ENCODE measurements at regions not wholly inside any gene's neighbourhood (a gene's known extent, or its start where the extent isn't known, plus 50 kb on each side); places are given as distances from the start of the nearest gene placed in this dataset.

DNA sequence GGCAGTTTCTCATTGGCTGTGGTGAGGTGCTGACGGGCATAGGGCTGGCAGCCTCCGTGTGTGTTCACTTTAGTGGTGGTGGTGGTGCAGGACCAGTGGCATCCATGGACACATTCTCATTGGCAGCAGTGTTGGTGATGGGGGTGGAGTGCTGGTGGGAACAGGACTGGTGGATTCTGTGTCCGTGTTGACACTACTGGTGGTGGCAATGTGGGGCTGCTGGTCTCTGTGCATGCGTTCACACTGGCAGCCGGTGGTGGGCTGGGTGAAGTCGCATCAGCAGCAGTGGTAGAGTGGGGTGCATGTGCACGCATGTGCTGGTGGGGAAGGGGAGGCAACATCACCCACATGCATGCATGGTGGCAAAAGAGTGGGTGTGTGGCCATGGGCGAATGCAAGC is 1471.4 kb upstream of the PCDH20 start:
- H3K4me1 Mint-ChIP-seq: no peaks in the 10 kb centered on the region
- no peak for DNase-seq (ENCODE audit: low spot score)
- no peaks in the 10 kb centered on the region for H3K27me3 Mint-ChIP-seq (ENCODE audit: low read depth)
- peaks cover 18% of the 10 kb centered on the region for H3K9me3 Mint-ChIP-seq
- no peak overlapping the region for H3K27ac Mint-ChIP-seq
- ChIA-PET CTCF (no interaction called here), POLR2A (no interaction called here)
- TF ChIP-seq, protein P1, sequence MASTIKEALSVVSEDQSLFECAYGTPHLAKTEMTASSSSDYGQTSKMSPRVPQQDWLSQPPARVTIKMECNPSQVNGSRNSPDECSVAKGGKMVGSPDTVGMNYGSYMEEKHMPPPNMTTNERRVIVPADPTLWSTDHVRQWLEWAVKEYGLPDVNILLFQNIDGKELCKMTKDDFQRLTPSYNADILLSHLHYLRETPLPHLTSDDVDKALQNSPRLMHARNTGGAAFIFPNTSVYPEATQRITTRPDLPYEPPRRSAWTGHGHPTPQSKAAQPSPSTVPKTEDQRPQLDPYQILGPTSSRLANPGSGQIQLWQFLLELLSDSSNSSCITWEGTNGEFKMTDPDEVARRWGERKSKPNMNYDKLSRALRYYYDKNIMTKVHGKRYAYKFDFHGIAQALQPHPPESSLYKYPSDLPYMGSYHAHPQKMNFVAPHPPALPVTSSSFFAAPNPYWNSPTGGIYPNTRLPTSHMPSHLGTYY (CRISPR knock-in tag; IDR thresholded peaks at IDR 0.05): no peak
- TF ChIP-seq NR2C2 (CRISPR knock-in tag; IDR thresholded peaks at IDR 0.05) (no peak), GTF2I (CRISPR knock-in tag; conservative IDR thresholded peaks at IDR 0.05) (no peak), TEAD4 (CRISPR knock-in tag; IDR thresholded peaks at IDR 0.05) (no peak), ZNF317 (CRISPR knock-in tag; IDR thresholded peaks at IDR 0.05; ENCODE audit: borderline replicate concordance, low read depth) (no peak), NFE2L1 (CRISPR knock-in tag; IDR thresholded peaks at IDR 0.05) (no peak), FOXP1 (CRISPR knock-in tag; IDR thresholded peaks at IDR 0.05; ENCODE audit: borderline replicate concordance) (no peak)
- TF ChIP-seq, protein P2, sequence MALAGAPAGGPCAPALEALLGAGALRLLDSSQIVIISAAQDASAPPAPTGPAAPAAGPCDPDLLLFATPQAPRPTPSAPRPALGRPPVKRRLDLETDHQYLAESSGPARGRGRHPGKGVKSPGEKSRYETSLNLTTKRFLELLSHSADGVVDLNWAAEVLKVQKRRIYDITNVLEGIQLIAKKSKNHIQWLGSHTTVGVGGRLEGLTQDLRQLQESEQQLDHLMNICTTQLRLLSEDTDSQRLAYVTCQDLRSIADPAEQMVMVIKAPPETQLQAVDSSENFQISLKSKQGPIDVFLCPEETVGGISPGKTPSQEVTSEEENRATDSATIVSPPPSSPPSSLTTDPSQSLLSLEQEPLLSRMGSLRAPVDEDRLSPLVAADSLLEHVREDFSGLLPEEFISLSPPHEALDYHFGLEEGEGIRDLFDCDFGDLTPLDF (CRISPR knock-in tag; IDR thresholded peaks at IDR 0.05): no peak
- TF ChIP-seq, protein P3, sequence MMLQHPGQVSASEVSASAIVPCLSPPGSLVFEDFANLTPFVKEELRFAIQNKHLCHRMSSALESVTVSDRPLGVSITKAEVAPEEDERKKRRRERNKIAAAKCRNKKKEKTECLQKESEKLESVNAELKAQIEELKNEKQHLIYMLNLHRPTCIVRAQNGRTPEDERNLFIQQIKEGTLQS (CRISPR knock-in tag; conservative IDR thresholded peaks at IDR 0.05): no peak
- TF ChIP-seq, protein P4, sequence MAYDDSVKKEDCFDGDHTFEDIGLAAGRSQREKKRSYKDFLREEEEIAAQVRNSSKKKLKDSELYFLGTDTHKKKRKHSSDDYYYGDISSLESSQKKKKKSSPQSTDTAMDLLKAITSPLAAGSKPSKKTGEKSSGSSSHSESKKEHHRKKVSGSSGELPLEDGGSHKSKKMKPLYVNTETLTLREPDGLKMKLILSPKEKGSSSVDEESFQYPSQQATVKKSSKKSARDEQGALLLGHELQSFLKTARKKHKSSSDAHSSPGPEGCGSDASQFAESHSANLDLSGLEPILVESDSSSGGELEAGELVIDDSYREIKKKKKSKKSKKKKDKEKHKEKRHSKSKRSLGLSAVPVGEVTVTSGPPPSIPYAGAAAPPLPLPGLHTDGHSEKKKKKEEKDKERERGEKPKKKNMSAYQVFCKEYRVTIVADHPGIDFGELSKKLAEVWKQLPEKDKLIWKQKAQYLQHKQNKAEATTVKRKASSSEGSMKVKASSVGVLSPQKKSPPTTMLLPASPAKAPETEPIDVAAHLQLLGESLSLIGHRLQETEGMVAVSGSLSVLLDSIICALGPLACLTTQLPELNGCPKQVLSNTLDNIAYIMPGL (CRISPR knock-in tag; IDR thresholded peaks at IDR 0.05): no peak
- TF ChIP-seq, protein P5, sequence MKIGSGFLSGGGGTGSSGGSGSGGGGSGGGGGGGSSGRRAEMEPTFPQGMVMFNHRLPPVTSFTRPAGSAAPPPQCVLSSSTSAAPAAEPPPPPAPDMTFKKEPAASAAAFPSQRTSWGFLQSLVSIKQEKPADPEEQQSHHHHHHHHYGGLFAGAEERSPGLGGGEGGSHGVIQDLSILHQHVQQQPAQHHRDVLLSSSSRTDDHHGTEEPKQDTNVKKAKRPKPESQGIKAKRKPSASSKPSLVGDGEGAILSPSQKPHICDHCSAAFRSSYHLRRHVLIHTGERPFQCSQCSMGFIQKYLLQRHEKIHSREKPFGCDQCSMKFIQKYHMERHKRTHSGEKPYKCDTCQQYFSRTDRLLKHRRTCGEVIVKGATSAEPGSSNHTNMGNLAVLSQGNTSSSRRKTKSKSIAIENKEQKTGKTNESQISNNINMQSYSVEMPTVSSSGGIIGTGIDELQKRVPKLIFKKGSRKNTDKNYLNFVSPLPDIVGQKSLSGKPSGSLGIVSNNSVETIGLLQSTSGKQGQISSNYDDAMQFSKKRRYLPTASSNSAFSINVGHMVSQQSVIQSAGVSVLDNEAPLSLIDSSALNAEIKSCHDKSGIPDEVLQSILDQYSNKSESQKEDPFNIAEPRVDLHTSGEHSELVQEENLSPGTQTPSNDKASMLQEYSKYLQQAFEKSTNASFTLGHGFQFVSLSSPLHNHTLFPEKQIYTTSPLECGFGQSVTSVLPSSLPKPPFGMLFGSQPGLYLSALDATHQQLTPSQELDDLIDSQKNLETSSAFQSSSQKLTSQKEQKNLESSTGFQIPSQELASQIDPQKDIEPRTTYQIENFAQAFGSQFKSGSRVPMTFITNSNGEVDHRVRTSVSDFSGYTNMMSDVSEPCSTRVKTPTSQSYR (CRISPR knock-in tag; IDR thresholded peaks at IDR 0.05): no peak
- TF ChIP-seq, protein P6, sequence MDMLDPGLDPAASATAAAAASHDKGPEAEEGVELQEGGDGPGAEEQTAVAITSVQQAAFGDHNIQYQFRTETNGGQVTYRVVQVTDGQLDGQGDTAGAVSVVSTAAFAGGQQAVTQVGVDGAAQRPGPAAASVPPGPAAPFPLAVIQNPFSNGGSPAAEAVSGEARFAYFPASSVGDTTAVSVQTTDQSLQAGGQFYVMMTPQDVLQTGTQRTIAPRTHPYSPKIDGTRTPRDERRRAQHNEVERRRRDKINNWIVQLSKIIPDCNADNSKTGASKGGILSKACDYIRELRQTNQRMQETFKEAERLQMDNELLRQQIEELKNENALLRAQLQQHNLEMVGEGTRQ (CRISPR knock-in tag; IDR thresholded peaks at IDR 0.05): no peak
- no peak for ATAC-seq
- no peak overlapping the region for H3K4me3 Mint-ChIP-seq
- no peaks in the 10 kb centered on the region for H3K36me3 Mint-ChIP-seq

DNA sequence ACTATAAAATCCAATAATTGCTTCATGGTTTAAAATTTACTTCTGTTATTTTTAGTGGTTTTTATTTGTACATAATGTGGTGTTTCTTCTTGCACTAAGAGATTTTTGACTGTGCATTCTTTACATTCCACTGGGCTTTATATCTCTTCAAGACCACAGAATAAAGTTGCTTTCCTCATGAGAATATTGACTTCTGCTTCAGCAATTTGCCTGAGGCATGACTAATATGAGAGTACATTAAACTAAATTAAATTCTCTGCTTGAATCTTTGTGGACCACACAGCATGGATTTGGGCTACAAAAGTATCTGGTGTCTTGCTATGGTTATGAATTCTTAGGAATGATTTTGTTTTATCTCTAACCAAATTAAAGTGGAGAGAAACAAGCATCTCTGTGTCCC is 1463.4 kb upstream of the PCDH20 start:
- POLR2A ChIA-PET: no interaction called here
- Mint-ChIP-seq H3K27ac (no peak overlapping the region), H3K4me1 (no peaks in the 10 kb centered on the region), H3K27me3 (ENCODE audit: low read depth) (no peaks in the 10 kb centered on the region), H3K4me3 (no peak overlapping the region), H3K9me3 (peaks cover 50% of the 10 kb centered on the region), H3K36me3 (peaks cover 9% of the 10 kb centered on the region; the same call in 1 of the 2 replicates)
- DNase-seq (ENCODE audit: low spot score): no peak
- no peak for TF ChIP-seq ZNF121 (CRISPR knock-in tag; IDR thresholded peaks at IDR 0.05)
- no peak for TF ChIP-seq OVOL2 (CRISPR knock-in tag; IDR thresholded peaks at IDR 0.05; ENCODE audit: borderline replicate concordance)
- TF ChIP-seq ELF4 (CRISPR knock-in tag; IDR thresholded peaks at IDR 0.05; ENCODE audit: low read depth): no peak
- no peak for ATAC-seq
- CTCF ChIA-PET: no interaction called here
